Fibroblast of skin of left biceps (primary cell): ENCODE measurements at regions not wholly inside any gene's neighbourhood (a gene's known extent, or its start where the extent isn't known, plus 50 kb on each side); places are given as distances from the start of the nearest gene placed in this dataset.
"Not testable (repeated sequence)": the region's sequence is repeated elsewhere in the genome, so short reads cannot be mapped to it uniquely, and the experiment has no call there.

Source experiments
- DNase-seq, 2 experiments: peaks; one replicate each; pipeline ENCODE4 v3.0.0-alpha.2; 2013; ENCODE audit warnings: low read depth in 2 of 2

DNA sequence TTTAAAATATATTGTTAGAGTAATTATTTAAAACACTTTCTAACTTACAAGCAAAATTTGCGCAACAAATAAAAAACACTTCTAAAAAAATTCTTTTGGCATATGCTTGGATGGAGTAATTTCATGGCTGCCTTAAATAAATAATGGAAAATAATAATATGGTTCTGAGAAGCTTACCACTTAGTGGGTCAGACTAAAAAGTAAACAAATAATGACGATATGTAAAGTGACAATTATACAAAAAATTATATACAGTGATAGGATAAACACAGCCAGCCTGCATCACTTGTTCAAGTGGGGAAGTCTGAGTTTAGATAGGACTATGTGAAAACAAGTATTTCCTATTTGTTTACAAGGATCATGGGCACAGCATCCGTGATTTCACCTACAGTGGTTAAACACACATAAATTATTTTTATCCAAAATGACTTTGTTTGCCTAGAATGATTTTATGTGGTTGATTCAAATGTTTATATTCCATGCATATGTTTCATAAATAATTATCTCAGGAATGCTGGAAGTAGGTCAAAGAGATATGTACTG, 141.7 kb upstream of the SEMA3D start:
- no peak for DNase-seq

DNA sequence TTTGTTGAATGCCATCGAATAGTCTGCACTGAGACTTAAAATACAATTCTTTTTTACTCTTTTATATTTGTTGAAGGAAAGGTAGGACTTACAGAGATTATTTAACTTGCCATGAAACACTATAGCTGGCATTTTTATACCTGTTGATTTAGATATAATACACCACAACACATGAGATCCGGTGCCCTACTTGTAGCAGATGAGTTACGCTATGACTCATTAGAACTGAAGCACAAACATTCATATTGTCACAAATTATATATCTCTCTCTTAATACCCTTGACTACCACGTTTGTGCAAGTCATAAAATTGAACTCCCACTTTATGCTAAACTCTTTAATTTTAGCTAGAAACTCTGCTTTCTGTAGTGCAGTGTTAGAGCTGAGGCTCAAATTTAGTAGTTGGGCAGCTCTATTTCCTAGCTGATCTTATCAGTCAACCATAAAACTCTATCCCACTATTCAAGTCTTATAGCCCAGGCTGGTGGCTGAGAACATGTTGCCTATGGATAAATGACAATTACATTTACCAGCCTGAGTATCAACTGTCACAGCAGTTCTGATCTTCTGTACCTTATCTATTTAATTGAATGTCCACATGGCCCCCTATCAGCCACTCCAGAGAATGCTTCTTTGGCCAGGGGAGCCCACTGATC, 137.4 kb upstream of the SEMA3D start:
- DNase-seq = no peak

DNA sequence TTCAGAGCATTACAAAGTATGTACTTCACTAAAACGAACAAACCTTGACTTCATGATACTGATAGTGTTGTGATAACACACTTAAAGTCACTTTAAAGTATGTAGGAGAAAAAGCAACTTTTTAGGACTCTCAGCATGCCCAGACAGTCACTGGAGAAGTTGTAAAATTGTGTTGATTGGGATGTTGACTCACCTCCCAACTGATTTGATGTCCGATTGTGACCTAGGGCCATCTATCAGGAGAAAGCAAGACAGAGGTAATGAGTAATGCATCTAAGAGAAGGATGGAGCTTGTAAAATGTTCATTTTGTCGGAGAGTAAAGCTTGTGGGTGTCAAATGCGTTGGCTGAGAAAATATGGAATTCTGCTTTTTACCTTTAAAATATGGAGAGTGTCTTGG, 135.4 kb upstream of the SEMA3D start:
- DNase-seq = no peak

DNA sequence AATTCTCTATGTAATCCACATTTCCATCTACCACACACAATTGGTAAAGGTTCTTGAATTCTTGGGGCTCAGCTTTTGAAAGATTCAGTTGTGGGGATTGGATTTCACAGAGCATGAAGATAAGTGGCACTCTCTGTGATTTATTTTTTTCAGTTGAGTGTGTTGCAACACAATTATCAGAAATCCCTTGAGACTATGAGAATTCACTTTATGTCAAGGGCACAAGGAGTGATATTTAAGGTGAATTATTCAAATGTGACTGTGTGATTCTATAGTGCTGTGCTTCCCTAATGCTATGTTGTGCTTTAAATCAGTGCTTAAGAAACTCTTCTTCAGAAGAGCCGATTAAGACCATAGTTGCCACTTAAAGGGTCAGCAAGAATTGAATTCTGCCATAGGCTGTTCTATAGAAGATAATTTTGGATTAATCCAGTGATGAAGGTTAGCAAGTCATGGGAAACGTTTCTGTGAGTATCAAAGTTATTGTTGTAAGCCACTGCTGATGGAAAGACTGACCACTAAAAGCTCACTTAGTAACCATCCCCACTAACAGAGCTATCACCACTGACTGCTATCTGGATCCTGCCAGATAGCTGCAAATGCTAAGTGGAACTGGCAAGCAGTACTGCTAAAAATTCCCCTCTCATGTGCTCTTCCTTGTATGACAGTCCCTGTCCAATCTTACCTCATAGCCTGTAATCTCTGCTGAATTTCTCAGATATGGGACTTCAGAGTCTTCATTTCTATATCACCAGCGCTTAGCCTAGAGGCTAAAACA, 134.0 kb upstream of the SEMA3D start:
- DNase-seq = no peak

DNA sequence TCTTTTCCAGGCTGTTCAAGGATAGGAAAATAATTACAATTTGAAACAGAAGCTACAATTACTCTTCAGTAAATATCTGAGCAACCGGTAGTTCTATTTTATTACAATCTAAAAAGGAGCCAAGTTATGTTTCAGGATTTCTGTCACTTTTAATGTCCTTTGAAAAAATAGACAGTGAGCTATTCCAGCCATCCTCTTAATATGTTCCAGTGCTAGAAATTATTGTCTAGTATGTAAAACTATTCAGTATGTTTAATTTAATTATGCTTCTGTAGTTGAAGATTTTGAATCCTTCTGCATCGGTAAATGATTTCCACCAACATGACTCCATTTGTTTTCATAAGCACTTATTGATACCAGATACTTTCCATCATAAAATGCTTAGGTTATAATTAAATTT, 129.6 kb upstream of the SEMA3D start:
- no peak for DNase-seq

DNA sequence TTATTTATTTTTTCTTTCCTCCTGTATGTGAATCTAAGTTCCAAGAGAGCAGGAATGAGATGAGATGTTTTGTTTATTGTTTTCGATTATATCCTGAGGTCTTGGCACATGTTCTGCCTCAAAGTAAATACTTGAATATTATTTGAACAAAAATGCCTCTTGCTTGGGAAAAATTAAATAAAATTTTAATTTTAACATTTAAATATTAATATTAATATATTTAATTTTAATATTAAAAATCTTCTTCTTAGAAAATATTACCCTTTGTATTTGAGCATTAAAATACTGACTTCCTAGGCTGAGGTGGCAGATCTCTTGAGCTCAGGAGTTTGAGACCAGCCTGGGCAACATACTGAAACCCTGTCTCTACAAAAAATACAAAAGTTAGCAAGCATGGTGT, 123.4 kb upstream of the SEMA3D start:
- DNase-seq = no peak

DNA sequence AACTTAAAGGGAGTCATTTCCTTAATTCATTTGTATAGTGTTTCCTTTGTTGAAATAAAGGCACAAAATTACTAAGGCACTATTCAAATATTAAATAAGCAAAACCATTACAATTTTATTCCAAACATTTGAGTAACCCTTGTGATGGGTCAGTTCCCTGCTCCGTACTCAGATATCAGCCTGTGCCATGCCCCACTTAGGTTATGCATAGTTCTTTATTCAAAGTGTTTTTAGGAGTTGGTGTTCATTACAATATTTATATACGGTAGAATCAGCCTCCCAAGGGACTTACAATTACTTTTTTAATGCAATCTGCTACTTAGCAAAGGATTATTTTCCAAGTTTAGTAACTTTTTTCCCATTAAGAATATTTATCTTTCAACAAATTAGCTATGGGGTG, 119.3 kb upstream of the SEMA3D start:
- DNase-seq = no peak

DNA sequence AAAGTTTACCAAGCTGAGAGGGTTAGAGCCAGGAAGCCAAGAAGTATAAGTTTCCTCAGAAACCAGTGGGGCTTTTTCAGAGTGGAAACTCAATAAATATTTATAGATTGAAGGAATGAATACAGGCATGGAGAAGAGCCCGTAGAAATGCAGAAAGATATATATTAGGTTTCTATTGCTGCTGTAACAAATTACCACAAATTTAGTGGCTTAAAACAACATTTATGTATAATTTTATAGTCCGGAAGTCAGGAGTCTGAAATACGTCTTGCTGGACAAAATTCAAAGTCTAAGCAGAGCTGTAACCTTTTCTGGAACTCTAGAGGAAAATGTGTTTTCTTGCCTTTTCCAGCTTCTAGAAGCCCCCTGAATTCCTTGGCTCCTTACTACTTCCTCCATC, 107.3 kb upstream of the SEMA3D start:
- no peak for DNase-seq

DNA sequence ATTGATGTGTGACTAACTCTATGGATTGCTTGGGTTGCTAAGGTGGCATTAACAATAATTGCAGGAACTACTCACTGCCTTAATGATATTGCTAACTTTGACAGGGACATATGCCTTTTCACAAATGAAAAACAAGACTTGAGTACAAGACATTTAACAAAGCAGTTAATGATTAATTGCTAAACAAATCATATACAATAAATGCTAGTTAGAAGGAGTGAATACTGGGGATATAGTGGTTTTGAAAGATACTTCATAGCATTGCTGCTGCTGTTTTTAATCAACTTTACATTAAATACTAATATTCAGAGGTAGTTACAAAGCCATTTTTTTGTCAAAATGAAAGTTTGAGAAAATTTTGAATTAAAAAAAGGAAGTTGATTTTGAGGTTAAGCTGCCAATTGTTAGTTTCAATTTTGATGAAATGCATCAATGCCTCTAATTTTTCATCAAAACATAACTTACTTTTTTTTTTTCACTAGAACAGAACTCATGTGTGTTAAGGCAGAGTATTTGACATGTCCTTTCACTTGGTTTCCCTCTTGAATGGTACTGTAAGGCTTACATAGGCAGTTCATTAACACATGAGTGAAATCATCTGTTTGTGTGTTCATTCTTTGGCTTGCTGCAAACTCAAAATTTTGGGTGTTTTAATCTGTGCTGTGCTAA, 106.2 kb upstream of the SEMA3D start:
- no peak for DNase-seq

DNA sequence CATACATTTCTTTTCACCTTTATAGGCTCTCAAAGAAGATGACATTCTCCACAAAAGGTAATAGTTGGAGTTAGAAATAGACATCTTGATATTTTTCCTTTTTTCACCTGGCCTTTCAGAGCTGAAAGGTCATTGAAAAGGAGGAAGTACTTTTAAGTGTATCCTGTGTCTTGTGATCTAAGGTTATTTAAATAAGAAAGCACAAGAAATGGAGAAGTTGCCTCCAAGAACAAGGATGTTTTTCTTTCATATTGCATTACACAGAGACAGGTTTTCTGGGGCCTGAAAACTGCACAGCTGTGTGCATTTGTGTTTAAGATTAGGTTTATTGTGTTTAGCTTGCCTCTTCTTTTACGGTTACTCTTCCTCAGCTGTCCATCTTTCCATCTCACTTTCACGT, 103.4 kb upstream of the SEMA3D start:
- DNase-seq = no peak

DNA sequence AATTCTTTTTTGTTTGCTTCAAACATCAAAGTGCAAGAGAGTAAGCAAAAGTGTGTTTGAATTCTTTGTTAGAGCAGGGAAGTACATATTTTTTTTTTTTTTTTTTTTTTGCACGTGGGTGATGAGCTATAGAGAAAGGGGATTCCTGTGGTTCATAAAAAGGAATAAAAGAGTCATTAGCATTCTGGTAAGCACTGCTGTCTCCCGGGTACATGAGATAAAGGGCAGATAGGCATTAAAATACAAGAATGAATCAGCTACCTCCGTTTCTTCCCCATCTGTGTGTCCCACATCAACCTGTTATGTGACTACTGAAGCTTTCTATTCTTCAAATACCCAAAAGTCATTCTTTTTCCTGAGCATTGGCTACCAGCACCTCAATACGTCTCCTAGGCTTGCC, 102.4 kb upstream of the SEMA3D start:
- no peak for DNase-seq

DNA sequence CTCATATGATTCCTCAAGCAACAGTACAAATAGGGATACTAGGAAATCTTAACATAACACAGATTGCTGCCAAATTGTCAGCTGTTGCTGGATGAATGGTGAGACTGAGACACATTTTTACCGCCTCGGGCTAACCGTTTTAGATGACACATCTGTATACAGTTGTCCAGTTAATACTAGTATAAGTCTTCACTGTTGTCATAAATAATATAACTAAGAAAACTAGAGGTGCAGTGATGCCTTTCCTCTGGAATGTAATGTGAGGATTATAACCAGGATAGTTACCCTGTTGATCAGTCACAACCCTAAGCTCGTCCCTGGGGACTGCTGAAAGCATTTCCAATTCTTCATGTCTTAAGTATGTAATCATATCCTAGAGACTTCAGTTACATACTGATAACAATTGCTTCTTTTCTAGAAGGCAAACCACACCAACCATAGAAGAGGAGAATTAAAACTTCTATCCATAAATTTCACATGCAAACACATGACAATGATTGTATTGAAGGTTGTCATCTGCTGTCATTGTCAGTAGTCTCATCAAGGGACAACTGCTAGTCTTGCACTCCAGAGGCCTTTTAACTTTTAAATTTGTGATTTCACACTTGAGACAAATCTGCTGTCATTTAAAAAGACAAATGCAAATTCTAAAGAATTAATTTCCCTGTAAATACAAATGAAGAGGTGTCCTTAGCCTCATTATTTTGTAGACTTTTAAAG, 100.4 kb upstream of the SEMA3D start:
- DNase-seq = peak; percentile 61 to 63

DNA sequence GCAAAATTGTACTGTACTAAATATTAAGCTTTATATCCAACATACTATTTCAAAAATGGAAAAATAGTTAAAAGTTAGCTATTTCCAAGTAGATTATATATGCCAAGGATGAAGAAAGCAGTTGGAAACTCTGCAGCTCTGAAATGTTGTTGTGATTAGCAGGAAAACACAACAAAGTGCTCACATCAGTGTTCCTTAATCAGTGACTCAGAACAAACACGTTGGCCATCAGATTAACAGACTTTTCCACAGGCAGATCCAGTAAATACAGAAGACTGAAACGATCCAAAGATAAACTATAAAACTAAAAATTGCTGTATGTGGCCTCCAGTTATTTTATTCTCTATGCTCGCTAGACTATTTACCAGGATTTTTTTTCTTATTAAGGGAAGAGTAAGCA, 99.6 kb upstream of the SEMA3D start:
- DNase-seq = no peak

DNA sequence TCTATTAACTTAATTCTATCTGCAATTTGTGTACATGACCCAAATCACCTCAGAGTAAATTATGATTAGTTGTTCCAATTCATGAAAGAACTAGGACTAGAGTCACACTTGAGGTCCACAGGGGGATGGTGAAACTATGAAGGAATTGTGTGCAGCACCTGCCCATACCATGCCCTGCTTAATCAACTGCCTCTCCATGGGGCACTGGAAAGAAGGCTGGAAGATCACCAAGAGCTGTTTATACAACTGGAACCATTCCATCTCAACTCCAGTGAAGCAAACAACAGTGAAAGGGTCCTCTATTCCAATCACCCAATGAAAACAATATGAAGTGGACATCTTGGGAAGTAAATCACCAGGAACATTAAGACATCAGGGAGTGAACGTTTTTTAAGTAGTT, 98.7 kb upstream of the SEMA3D start:
- DNase-seq = no peak

DNA sequence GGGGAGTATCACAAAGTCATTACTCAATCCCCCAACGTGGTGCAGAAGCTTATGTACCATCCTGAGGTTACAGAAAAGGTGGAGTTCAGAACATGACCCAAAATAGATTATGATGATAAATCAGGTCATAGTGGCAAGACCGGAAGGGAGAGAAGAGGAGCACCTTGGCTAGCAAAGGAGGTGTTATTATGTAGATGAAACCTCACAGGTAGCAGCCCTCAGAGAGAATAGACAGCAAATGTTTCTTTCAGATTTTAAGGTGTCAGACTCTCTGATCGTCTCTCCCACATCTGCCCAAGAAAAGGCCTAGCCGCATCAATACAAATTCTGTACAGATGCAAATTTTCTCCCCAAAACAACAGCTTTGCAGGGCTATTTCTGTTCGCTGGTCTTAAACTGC, 88.3 kb upstream of the SEMA3D start:
- DNase-seq = no peak

DNA sequence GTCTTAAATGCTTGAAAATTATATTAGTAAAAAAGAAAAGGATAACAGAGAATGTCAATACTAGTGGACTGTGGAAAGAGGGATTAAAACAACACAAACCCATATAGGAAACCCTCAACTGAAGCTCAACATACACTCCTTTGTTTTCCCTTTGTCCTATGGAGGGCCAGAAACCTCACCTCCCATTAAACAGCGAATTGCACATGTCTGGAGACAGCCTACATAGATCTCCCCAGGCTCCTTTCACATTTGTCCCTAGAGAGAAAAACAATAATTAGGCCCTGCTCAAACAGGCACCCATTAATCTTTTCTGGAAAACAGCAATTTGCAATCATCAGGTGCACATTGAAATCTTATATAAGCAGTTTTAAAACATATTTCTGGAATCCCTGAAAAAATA, 87.6 kb upstream of the SEMA3D start:
- DNase-seq = no peak

DNA sequence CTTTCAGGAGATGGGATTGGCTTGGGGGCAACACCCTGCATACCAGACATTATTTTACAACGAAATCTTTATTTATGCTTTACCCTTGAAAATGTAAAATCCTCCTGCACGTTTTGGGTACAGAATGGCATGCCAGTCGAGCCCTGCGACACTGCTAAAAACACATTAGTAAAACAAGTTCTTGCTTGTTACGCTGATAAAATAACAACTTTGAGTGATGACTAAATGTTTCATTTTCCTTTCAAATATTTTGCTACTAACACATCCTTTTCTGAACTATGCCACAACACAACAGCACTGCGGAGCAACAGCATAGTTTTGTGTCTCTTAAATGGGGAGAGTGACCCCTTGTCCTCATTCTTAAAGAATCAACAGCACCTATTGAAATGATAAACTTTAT, 76.0 kb upstream of the SEMA3D start:
- DNase-seq = no peak

DNA sequence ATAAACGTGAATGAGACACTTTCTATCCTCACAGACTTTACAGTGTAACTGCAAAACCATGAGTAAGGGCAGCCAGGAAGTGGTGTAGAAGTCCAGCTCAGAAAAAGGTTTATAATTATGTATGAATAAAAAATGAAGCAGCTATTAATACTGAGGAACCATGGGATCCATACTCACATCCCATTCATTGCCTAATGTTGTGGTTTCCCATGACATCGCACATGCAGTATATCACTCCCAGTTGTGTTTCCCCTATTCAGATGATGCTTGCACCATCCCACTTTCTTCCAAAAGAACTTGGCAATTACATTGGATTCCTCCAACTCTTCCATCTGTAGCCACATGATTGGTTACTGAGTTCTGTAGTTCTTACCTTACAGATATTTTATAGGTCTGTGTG, 74.5 kb upstream of the SEMA3D start:
- DNase-seq = peak; percentile 32 to 49

DNA sequence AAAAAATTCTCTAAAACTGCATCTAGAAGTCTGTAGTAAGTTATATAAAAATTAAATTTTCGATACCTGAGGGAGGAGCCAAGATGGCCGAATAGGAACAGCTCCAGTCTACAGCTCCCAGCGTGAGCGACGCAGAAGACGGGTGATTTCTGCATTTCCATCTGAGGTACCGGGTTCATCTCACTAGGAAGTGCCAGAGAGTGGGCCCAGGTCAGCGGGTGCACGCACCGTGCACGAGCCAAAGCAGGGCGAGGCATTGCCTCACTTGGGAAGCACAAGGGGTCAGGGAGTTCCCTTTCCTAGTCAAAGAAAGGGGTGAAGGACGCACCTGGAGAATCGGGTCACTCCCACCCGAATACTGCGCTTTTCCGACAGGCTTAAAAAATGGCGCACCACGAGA, 62.9 kb upstream of the SEMA3D start:
- not testable (repeated sequence) for DNase-seq

DNA sequence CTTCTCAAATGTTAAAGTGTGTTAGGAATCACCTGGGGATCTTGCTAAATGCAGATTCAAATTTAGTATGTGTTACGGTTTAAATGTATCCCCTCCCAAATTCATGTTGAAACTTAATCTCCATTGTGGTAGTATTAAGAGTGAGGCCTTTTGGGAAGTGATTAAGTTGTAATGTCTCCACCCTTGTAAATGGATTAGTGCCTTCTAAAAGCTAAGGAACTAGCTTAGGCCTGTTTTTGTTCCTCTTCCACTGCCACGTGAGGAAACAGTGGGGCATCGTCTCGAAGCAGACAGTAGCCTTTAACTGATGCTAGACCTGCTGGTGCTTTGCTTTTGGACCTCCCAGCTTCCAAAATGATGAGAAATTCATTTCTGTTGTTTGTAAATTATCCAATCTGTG, 52.3 kb upstream of the SEMA3D start:
- no peak for DNase-seq

DNA sequence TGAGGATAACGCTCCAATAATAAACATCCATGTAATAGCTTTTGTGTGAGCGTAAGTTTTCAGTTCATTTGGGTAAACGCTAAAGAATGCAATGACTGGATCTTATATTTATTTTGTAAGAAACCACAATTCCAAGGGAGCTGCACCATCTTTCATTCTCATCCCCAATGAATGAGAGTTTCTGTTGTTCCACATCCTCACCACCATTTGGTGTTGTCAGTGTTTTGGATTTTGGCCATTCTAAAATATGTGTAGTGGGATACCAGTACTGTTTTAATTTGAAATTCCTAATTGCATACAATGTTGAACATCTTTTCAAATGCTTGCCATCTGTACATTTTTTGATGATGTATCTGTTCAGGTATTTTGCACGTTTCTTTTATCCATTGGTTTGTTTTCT, 50.9 kb upstream of the SEMA3D start:
- peak; percentile 35 to 44 for DNase-seq
